H7 (cell line): ENCODE measurements at regions not wholly inside any gene's neighbourhood (a gene's known extent, or its start where the extent isn't known, plus 50 kb on each side); places are given as distances from the start of the nearest gene placed in this dataset.

ENCODE experiments used
- DNase-seq: peaks from one replicate; pipeline ENCODE4 v3.0.0; 2012
- H3K27me3 ChIP-seq: 2 replicates; pipeline ENCODE4 v1.6.0; 2011; ENCODE audit warnings: mild to moderate bottlenecking, low read length; ENCODE audit not compliant: control insufficient read depth, insufficient read depth
- H3K36me3 ChIP-seq: replicated peaks from 2 replicates; pipeline ENCODE4 v1.5.1; 2011; ENCODE audit warnings: low read length; ENCODE audit not compliant: control insufficient read depth, insufficient read depth
- H3K4me3 ChIP-seq: 2 replicates; pipeline ENCODE4 v1.5.1; 2011; ENCODE audit warnings: low read depth, mild to moderate bottlenecking, control low read depth, low read length, moderate library complexity; ENCODE audit not compliant: insufficient read depth

- H3K36me3 ChIP-seq: no peaks in the 10 kb centered on the region
- no peak overlapping the region for H3K4me3 ChIP-seq
- no peaks in the 10 kb centered on the region for H3K27me3 ChIP-seq
- no peak for DNase-seq
Measured at GRCh38 chr4:34047363-34047762, 2197.0 kb downstream of the ARAP2 start.

DNA sequence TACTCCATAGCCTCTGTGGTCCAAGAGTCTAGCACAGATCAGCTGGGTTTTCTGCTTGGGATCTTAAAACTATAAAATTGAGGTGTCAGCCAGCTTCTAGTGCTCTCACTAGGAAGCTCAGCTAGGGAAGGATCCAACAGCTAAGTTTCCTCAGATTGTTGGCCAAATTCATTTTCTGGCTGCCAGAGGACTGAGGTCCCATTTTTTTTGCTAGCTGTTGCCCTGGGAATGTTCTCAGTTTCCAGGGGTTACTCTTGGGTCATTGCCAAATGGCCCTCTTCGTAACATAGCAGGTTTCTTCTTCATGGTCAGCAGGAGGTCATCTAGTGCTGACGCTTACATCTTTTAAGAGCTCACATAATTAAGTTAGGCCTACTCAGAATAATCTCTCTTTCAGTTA is 2178.2 kb downstream of the ARAP2 start:
- DNase-seq: no peak
- Histone ChIP-seq H3K27me3 (no peaks in the 10 kb centered on the region), H3K4me3 (no peak overlapping the region), H3K36me3 (no peaks in the 10 kb centered on the region)

- Histone ChIP-seq H3K36me3 (no peaks in the 10 kb centered on the region), H3K27me3 (no peaks in the 10 kb centered on the region; the same call in 1 of the 2 replicates), H3K4me3 (no peak overlapping the region)
- DNase-seq: no peak
Measured at GRCh38 chr4:34091451-34091850, 2152.9 kb downstream of the ARAP2 start.

DNA sequence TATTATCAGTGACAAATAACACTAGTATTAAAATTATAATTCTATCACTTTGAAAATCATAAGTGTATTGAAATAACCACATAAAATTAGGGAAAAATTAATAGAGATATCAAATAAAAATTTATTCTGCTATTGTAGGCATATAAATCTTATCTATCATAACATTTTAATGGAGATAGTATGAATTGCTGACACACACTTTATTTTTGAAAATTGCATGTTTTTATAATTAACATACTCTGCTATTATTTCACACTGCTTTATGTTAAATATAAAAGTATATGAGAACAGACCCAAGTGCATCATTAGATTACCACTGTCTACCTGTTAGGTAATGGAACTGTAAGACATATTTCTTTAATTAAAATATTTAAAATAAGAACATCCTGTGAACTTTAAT is 2150.2 kb downstream of the ARAP2 start:
- H3K4me3 ChIP-seq: no peak overlapping the region
- no peaks in the 10 kb centered on the region for H3K36me3 ChIP-seq
- no peak for DNase-seq
- H3K27me3 ChIP-seq: no peaks in the 10 kb centered on the region; the same call in 1 of the 2 replicates

- no peaks in the 10 kb centered on the region for H3K27me3 ChIP-seq
- H3K36me3 ChIP-seq: no peaks in the 10 kb centered on the region
- no peak for DNase-seq
- no peak overlapping the region for H3K4me3 ChIP-seq
Measured at GRCh38 chr4:34105311-34105710, 2139.0 kb downstream of the ARAP2 start.

- no peaks in the 10 kb centered on the region for H3K36me3 ChIP-seq
Measured at GRCh38 chr4:34108391-34108790, 2135.9 kb downstream of the ARAP2 start.

GRCh38 chr4:34112573-34112972 is 2131.7 kb downstream of the ARAP2 start:
- no peak for DNase-seq
- no peak overlapping the region for H3K4me3 ChIP-seq
- H3K36me3 ChIP-seq: no peaks in the 10 kb centered on the region
- no peaks in the 10 kb centered on the region for H3K27me3 ChIP-seq

More at GRCh38 chr4:34108391-34108790, 2135.9 kb downstream of the ARAP2 start:
- no peak for DNase-seq
- H3K27me3 ChIP-seq: no peaks in the 10 kb centered on the region
- H3K4me3 ChIP-seq: no peak overlapping the region

GRCh38 chr4:34138385-34138784 is 2105.9 kb downstream of the ARAP2 start:
- H3K4me3 ChIP-seq: no peak overlapping the region
- no peak for DNase-seq
- H3K27me3 ChIP-seq: no peaks in the 10 kb centered on the region
- H3K36me3 ChIP-seq: no peaks in the 10 kb centered on the region

DNA sequence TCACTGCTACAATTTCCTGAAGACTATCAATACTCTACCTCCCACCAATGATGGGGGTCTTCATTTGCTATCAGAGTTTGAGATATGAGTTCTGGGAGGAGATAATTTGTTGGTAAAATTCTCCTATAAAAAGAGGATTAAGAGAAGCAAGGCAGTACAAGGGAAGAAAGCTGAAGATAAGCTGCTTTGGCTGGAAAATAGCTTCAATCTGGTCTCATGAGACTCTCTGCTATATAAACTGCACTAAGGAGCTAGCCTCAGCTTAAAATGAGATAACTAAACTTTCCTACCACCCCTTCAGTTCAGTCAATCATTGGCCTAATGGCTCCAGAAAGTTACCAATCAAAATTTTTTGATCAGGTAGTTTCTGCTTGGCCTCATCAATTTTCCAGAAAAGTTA is 2105.0 kb downstream of the ARAP2 start:
- Histone ChIP-seq H3K4me3 (no peak overlapping the region), H3K36me3 (no peaks in the 10 kb centered on the region), H3K27me3 (no peaks in the 10 kb centered on the region)
- DNase-seq: no peak

- H3K36me3 ChIP-seq: no peaks in the 10 kb centered on the region
- H3K4me3 ChIP-seq: no peak overlapping the region
Measured at GRCh38 chr4:34148322-34148908, 2095.9 kb downstream of the ARAP2 start.

GRCh38 chr4:34157547-34157946 is 2086.8 kb downstream of the ARAP2 start:
- Histone ChIP-seq H3K4me3 (no peak overlapping the region), H3K36me3 (no peaks in the 10 kb centered on the region), H3K27me3 (no peaks in the 10 kb centered on the region)
- DNase-seq: no peak

More at GRCh38 chr4:34148322-34148908, 2095.9 kb downstream of the ARAP2 start:
- DNase-seq: no peak
- H3K27me3 ChIP-seq: no peaks in the 10 kb centered on the region

GRCh38 chr4:34158878-34159277 is 2085.4 kb downstream of the ARAP2 start:
- H3K27me3 ChIP-seq: no peaks in the 10 kb centered on the region
- DNase-seq: no peak
- no peak overlapping the region for H3K4me3 ChIP-seq
- no peaks in the 10 kb centered on the region for H3K36me3 ChIP-seq

DNA sequence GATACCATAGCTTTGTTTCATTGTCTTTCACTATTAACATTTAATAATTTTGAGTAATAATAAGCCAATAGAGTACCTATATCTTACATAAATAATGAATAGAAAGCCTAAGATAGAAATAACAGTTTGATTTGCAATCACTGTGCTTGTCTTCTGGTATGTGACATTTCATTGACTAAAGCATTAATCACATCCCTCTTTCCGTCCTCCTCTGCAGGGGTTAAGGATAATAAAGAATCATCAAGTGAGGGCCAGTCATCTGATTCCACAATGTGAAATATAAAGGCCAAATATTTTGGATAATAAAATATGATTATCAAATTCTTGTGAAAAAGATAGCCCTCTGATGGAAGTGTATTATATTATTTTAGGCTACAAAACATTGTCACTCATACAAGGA is 2073.4 kb downstream of the ARAP2 start:
- DNase-seq: no peak
- Histone ChIP-seq H3K27me3 (no peaks in the 10 kb centered on the region), H3K36me3 (no peaks in the 10 kb centered on the region), H3K4me3 (no peak overlapping the region)

GRCh38 chr4:34176609-34177008 is 2067.7 kb downstream of the ARAP2 start:
- no peak overlapping the region for H3K4me3 ChIP-seq
- DNase-seq: no peak
- no peaks in the 10 kb centered on the region for H3K36me3 ChIP-seq
- H3K27me3 ChIP-seq: no peaks in the 10 kb centered on the region

DNA sequence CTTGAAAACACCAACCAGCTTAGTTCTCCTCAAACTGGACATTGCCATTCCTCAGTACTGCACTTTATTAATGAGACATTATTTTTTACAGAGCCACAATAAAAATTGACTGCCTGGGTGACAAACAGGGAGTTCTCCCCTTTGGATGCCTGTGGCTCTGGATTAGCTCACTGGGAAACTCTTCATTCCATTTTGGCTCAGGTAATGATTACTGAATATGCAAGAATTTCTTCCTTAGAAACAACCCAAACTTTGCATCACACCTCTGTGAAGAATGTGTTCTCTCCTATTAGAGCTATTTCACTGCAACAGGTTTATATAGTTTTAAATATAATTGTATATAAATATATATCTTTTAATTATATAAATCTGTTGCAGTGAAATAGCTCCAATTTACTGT is 2065.8 kb downstream of the ARAP2 start:
- no peaks in the 10 kb centered on the region for H3K27me3 ChIP-seq
- H3K36me3 ChIP-seq: no peaks in the 10 kb centered on the region
- no peak for DNase-seq
- H3K4me3 ChIP-seq: no peak overlapping the region

- Histone ChIP-seq H3K27me3 (no peaks in the 10 kb centered on the region), H3K36me3 (no peaks in the 10 kb centered on the region), H3K4me3 (no peak overlapping the region)
- DNase-seq: no peak
Measured at GRCh38 chr4:34181311-34181841, 2062.9 kb downstream of the ARAP2 start.
